HFF-Myc (cell line): ENCODE measurements at regions not wholly inside any gene's neighbourhood (a gene's known extent, or its start where the extent isn't known, plus 50 kb on each side); places are given as distances from the start of the nearest gene placed in this dataset.
A peak's percentile ranks its signal among the peaks of the same experiment; 100 is the strongest.

Experiments used
- DNase-seq: peaks from one replicate; pipeline ENCODE4 v3.0.0-alpha.2; 2011; ENCODE audit warnings: low read depth; ENCODE audit errors: extremely low read depth
- H3K4me3 ChIP-seq: replicated peaks from 2 replicates; pipeline ENCODE4 v1.5.1; 2011; ENCODE audit warnings: low read depth, mild to moderate bottlenecking, control low read depth, low read length
- CTCF ChIP-seq: IDR thresholded peaks from 2 replicates; pipeline ENCODE4 v1.5.1; 2012; ENCODE audit warnings: mild to moderate bottlenecking, low read depth, low read length, control low read depth; ENCODE audit errors: missing control alignments

- H3K4me3 ChIP-seq, result no peak overlapping the region
- DNase-seq, result peak; percentile 86
- TF ChIP-seq CTCF, result no peak
These were observed 262.5 kb downstream of the CBLN1 start for GRCh38 chr16:49019081-49019633.

GRCh38 chr16:49018259-49018931 is 263.2 kb downstream of the CBLN1 start:
- DNase-seq, result no peak
- TF ChIP-seq CTCF, result no peak
- H3K4me3 ChIP-seq, result no peak overlapping the region

- no peak for TF ChIP-seq CTCF
- DNase-seq, result no peak
- no peak overlapping the region for H3K4me3 ChIP-seq
These were observed 264.1 kb downstream of the CBLN1 start for GRCh38 chr16:49017501-49017900.

- no peak for DNase-seq
- no peak for TF ChIP-seq CTCF
- H3K4me3 ChIP-seq, result no peak overlapping the region
These were observed 265.2 kb downstream of the CBLN1 start for GRCh38 chr16:49016461-49016860.

GRCh38 chr16:49015225-49015592 is 266.4 kb downstream of the CBLN1 start:
- DNase-seq, result no peak
- TF ChIP-seq CTCF, result no peak
- H3K4me3 ChIP-seq, result no peak overlapping the region

- TF ChIP-seq CTCF, result no peak
- H3K4me3 ChIP-seq, result no peak overlapping the region
- no peak for DNase-seq
These were observed 267.1 kb downstream of the CBLN1 start for GRCh38 chr16:49014277-49015224.
